HEK293T (cell line): ENCODE measurements at regions not wholly inside any gene's neighbourhood (a gene's known extent, or its start where the extent isn't known, plus 50 kb on each side); places are given as distances from the start of the nearest gene placed in this dataset.

Experiments used
- BHLHE40 ChIP-seq: fragments of 450-650 bp; IDR thresholded peaks from 2 replicates; pipeline ENCODE4 v1.6.1; 2016; ENCODE audit warnings: mild to moderate bottlenecking, moderate library complexity, borderline replicate concordance
- ELF4 ChIP-seq: fragments of 450-650 bp; IDR thresholded peaks from 2 replicates; pipeline ENCODE4 v1.6.1; 2017; ENCODE audit warnings: antibody characterized with exemption
- FOXA1 ChIP-seq: fragments of 450-650 bp; IDR thresholded peaks from 2 replicates; pipeline ENCODE4 v1.6.1; 2016; ENCODE audit warnings: mild to moderate bottlenecking
- FOXK2 ChIP-seq: fragments of 450-650 bp; IDR thresholded peaks from 2 replicates; pipeline ENCODE4 v1.6.1; 2016; ENCODE audit warnings: mild to moderate bottlenecking
- FOXM1 ChIP-seq: fragments of 450-650 bp; IDR thresholded peaks from 2 replicates; pipeline ENCODE4 v1.6.1; 2017; ENCODE audit warnings: mild to moderate bottlenecking, borderline replicate concordance
- L3MBTL2 ChIP-seq: fragments of 450-650 bp; conservative IDR thresholded peaks from 2 replicates; pipeline ENCODE4 v1.6.1; 2016; ENCODE audit warnings: mild to moderate bottlenecking
- LEF1 ChIP-seq: fragments of 450-650 bp; IDR thresholded peaks from 2 replicates; pipeline ENCODE4 v1.6.1; 2017; ENCODE audit warnings: mild to moderate bottlenecking, borderline replicate concordance
- SP1 ChIP-seq: fragments of 450-650 bp; IDR thresholded peaks from 2 replicates; pipeline ENCODE4 v1.6.1; 2017
- SUZ12 ChIP-seq: fragments of 450-650 bp; IDR thresholded peaks from 2 replicates; pipeline ENCODE4 v1.6.1; 2016; ENCODE audit warnings: mild to moderate bottlenecking
- ZNF384 ChIP-seq: fragments of 450-650 bp; IDR thresholded peaks from 2 replicates; pipeline ENCODE4 v1.6.1; 2016

GRCh38 chr1:229973297-229973612 is 93.8 kb upstream of the GALNT2 start:
- no peak for TF ChIP-seq BHLHE40
- no peak for TF ChIP-seq ZNF384
- TF ChIP-seq FOXA1: no peak
- TF ChIP-seq L3MBTL2: no peak
- no peak for TF ChIP-seq FOXM1
- TF ChIP-seq LEF1: no peak
- TF ChIP-seq ELF4: no peak
- TF ChIP-seq SP1: no peak
- TF ChIP-seq FOXK2: no peak
- TF ChIP-seq SUZ12: no peak
